Progenitor cell of endocrine pancreas (in vitro differentiated cells): ENCODE measurements at regions not wholly inside any gene's neighbourhood (a gene's known extent, or its start where the extent isn't known, plus 50 kb on each side); places are given as distances from the start of the nearest gene placed in this dataset.
A peak's percentile ranks its signal among the peaks of the same experiment; 100 is the strongest.

ENCODE experiments used
- DNase-seq: peaks from one replicate; pipeline ENCODE4 v3.0.0; 2021; ENCODE audit warnings: low spot score; ENCODE audit not compliant: unreplicated experiment
- H3K27ac Mint-ChIP-seq: 2 replicates; pipeline ENCODE4 v1.8.0; 2021; ENCODE audit warnings: mild to moderate bottlenecking, moderate library complexity, mixed read lengths
- H3K27me3 Mint-ChIP-seq: 2 replicates; pipeline ENCODE4 v1.8.0; 2021; ENCODE audit warnings: mixed read lengths
- H3K36me3 Mint-ChIP-seq: 2 replicates; pipeline ENCODE4 v1.8.0; 2022; ENCODE audit warnings: mixed read lengths; ENCODE audit not compliant: insufficient read depth
- H3K4me1 Mint-ChIP-seq: 2 replicates; pipeline ENCODE4 v1.8.0; 2021; ENCODE audit warnings: low read depth, mixed read lengths
- H3K4me3 Mint-ChIP-seq: 2 replicates; pipeline ENCODE4 v1.8.0; 2021; ENCODE audit warnings: low read depth, mild to moderate bottlenecking, moderate library complexity, mixed read lengths
- H3K9me3 Mint-ChIP-seq: 2 replicates; pipeline ENCODE4 v1.8.0; 2021; ENCODE audit warnings: low read depth, mixed read lengths
- TF ChIP-seq, protein P1 (sequence below): fragments of 200-600 bp; sonication (generic); IDR thresholded peaks from one replicate; pipeline ENCODE4 v1.5.0; 2021; ENCODE audit warnings: antibody characterized with exemption, mild to moderate bottlenecking; ENCODE audit not compliant: unreplicated experiment

DNA sequence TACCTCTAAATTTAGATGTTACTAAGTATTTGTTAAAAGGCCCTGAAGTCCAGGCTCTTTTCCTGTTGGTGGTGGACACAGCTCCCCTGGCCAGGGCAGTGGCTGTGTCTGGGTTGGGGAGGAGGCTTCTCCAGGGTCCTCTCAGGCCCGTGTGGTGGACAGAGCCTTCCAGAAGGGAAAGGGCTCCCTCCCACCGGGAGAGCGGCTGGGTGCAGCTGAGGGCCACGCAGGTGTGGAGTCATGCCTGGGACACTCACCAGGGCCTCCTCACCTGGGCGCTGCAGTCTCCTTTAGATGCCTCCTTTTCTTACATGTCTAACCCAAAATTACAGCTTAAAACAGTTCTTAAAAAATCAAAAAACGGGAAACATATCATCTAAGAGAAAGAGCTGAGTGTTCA lies 128.2 kb upstream of the TCERG1L start:
- Mint-ChIP-seq H3K4me3 (no peak overlapping the region), H3K36me3 (no peaks in the 10 kb centered on the region), H3K9me3 (no peaks in the 10 kb centered on the region), H3K4me1 (no peaks in the 10 kb centered on the region), H3K27me3 (peaks cover 51% of the 10 kb centered on the region), H3K27ac (no peak overlapping the region)
- TF ChIP-seq, protein P1, sequence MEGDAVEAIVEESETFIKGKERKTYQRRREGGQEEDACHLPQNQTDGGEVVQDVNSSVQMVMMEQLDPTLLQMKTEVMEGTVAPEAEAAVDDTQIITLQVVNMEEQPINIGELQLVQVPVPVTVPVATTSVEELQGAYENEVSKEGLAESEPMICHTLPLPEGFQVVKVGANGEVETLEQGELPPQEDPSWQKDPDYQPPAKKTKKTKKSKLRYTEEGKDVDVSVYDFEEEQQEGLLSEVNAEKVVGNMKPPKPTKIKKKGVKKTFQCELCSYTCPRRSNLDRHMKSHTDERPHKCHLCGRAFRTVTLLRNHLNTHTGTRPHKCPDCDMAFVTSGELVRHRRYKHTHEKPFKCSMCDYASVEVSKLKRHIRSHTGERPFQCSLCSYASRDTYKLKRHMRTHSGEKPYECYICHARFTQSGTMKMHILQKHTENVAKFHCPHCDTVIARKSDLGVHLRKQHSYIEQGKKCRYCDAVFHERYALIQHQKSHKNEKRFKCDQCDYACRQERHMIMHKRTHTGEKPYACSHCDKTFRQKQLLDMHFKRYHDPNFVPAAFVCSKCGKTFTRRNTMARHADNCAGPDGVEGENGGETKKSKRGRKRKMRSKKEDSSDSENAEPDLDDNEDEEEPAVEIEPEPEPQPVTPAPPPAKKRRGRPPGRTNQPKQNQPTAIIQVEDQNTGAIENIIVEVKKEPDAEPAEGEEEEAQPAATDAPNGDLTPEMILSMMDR: no peak
- no peak for DNase-seq

GRCh38 chr10:131440405-131441360 lies 129.2 kb upstream of the TCERG1L start:
- no peak overlapping the region for H3K4me3 Mint-ChIP-seq
- TF ChIP-seq, protein P1: no peak
- H3K27ac Mint-ChIP-seq: no peak overlapping the region
- no peaks in the 10 kb centered on the region for H3K4me1 Mint-ChIP-seq
- DNase-seq: no peak
- H3K36me3 Mint-ChIP-seq: no peaks in the 10 kb centered on the region
- H3K9me3 Mint-ChIP-seq: no peaks in the 10 kb centered on the region
- H3K27me3 Mint-ChIP-seq: peaks cover 56% of the 10 kb centered on the region

GRCh38 chr10:131442271-131442670 lies 130.8 kb upstream of the TCERG1L start:
- Mint-ChIP-seq H3K27ac (no peak overlapping the region), H3K4me1 (peaks cover 2% of the 10 kb centered on the region), H3K36me3 (no peaks in the 10 kb centered on the region), H3K27me3 (peaks cover 55% of the 10 kb centered on the region), H3K4me3 (no peak overlapping the region), H3K9me3 (no peaks in the 10 kb centered on the region)
- no peak for DNase-seq
- TF ChIP-seq, protein P1: no peak

DNA sequence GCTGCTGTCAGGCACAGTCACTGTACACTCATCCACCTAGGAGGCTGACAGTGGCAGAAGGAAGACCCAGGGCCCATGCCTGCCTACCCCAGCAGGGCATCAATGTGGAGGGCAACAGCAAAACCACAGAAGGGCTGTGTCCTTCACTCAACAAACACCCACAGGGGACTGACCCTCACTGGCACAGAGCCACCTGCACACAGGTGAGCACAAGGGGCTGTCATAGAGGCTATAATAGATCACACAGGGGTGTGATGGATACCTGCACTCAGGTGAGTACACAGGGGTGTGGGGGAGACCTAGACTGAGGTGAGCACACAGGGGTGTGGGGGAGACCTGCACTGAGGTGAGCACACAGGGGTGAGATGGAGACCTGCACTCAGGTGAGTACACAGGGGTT lies 132.8 kb upstream of the TCERG1L start:
- Mint-ChIP-seq H3K9me3 (no peaks in the 10 kb centered on the region), H3K36me3 (no peaks in the 10 kb centered on the region), H3K27me3 (peaks cover 47% of the 10 kb centered on the region), H3K4me3 (no peak overlapping the region), H3K27ac (no peak overlapping the region), H3K4me1 (peaks cover 2% of the 10 kb centered on the region)
- TF ChIP-seq, protein P1: no peak
- DNase-seq: no peak

GRCh38 chr10:131444862-131445461 lies 133.4 kb upstream of the TCERG1L start:
- Mint-ChIP-seq H3K4me1 (peaks cover 2% of the 10 kb centered on the region), H3K27me3 (peaks cover 44% of the 10 kb centered on the region)

More at GRCh38 chr10:131444862-131445461, 133.4 kb upstream of the TCERG1L start:
- H3K27ac Mint-ChIP-seq: peak overlapping the region; percentile 70
- no peak for DNase-seq
- no peaks in the 10 kb centered on the region for H3K36me3 Mint-ChIP-seq
- TF ChIP-seq, protein P1: no peak
- H3K4me3 Mint-ChIP-seq: no peak overlapping the region
- no peaks in the 10 kb centered on the region for H3K9me3 Mint-ChIP-seq
